AG04450 (cell line): ENCODE measurements at regions not wholly inside any gene's neighbourhood (a gene's known extent, or its start where the extent isn't known, plus 50 kb on each side); places are given as distances from the start of the nearest gene placed in this dataset.
"Not testable (repeated sequence)": the region's sequence is repeated elsewhere in the genome, so short reads cannot be mapped to it uniquely, and the experiment has no call there.

ENCODE experiments used
- CTCF ChIA-PET: fragments of 300-600, 350-600 bp; formaldehyde crosslinking; extraction: SDS; loops from one replicate; lab custom pipeline; 2022; ENCODE audit warnings: antibody characterized with exemption, inconsistent platforms; lab: Charles Lee
- POLR2A ChIA-PET: fragments of 350-600 bp; formaldehyde crosslinking; extraction: SDS; loops from one replicate; lab custom pipeline; 2021; ENCODE audit warnings: antibody characterized with exemption, inconsistent platforms; lab: Yijun Ruan, JAX
- DNase-seq: peaks from one replicate; pipeline ENCODE4 v3.0.0-alpha.2; 2011; ENCODE audit warnings: low read depth, low spot score
- H3K27ac ChIP-seq: one replicate; pipeline ENCODE4 v1.5.1; 2012; ENCODE audit warnings: low read depth, low read length, control low read depth
- H3K27me3 ChIP-seq: one replicate; pipeline ENCODE4 v1.6.0; 2012; ENCODE audit warnings: low read length; ENCODE audit not compliant: control insufficient read depth, insufficient read depth
- H3K4me3 ChIP-seq: 2 replicates; pipeline ENCODE4 v1.5.1; 2011; ENCODE audit warnings: mild to moderate bottlenecking, low read depth, low read length, control low read depth
- H3K9me3 ChIP-seq: 2 replicates; pipeline ENCODE4 v1.5.1; 2012; ENCODE audit warnings: low read length; ENCODE audit not compliant: control insufficient read depth, insufficient read depth
- CTCF ChIP-seq: IDR thresholded peaks from 2 replicates; pipeline ENCODE4 v1.5.1; 2011; ENCODE audit warnings: low read depth, low read length, control low read depth, inconsistent platforms

- no peaks in the 10 kb centered on the region for H3K27me3 ChIP-seq
- H3K27ac ChIP-seq: no peak overlapping the region
- CTCF ChIA-PET: interaction anchor here (1.8 kb wide), 1 partner anchor 16 kb away, joined by 5 read pairs; no protein-coding TSS in a partner anchor
- no peak overlapping the region for H3K4me3 ChIP-seq
- H3K9me3 ChIP-seq: no peaks in the 10 kb centered on the region
- DNase-seq: no peak
- POLR2A ChIA-PET: no interaction called here
- no peak for TF ChIP-seq CTCF
Measured at GRCh38 chr1:184821658-184822057, 67.0 kb upstream of the EDEM3 start.

GRCh38 chr1:184820956-184821355 is 66.3 kb upstream of the EDEM3 start:
- Histone ChIP-seq H3K4me3 (no peak overlapping the region), H3K9me3 (no peaks in the 10 kb centered on the region), H3K27ac (peak overlapping the region; percentile 21), H3K27me3 (no peaks in the 10 kb centered on the region)
- ChIA-PET POLR2A (no interaction called here), CTCF (interaction anchor here (1.8 kb wide), 1 partner anchor 16 kb away, joined by 5 read pairs; no protein-coding TSS in a partner anchor)
- DNase-seq: no peak
- TF ChIP-seq CTCF: no peak

GRCh38 chr1:184820218-184820750 is 65.6 kb upstream of the EDEM3 start:
- TF ChIP-seq CTCF: no peak
- Histone ChIP-seq H3K27ac (no peak overlapping the region), H3K27me3 (no peaks in the 10 kb centered on the region), H3K9me3 (no peaks in the 10 kb centered on the region), H3K4me3 (no peak overlapping the region)
- CTCF ChIA-PET: interaction anchor here (0.5 to 1.8 kb wide), 2 partner anchors 15 to 390 kb away, joined by 3 to 5 read pairs; no protein-coding TSS in a partner anchor
- POLR2A ChIA-PET: no interaction called here
- DNase-seq: no peak

GRCh38 chr1:184818646-184819045 is 64.0 kb upstream of the EDEM3 start:
- ChIA-PET CTCF (interaction anchor here (1.7 kb wide), 1 partner anchor 13 kb away, joined by 10 read pairs; no protein-coding TSS in a partner anchor), POLR2A (no interaction called here)
- H3K27ac ChIP-seq: no peak overlapping the region
- no peaks in the 10 kb centered on the region for H3K9me3 ChIP-seq
- H3K4me3 ChIP-seq: no peak overlapping the region
- DNase-seq: no peak
- no peak for TF ChIP-seq CTCF
- H3K27me3 ChIP-seq: no peaks in the 10 kb centered on the region

GRCh38 chr1:184817003-184817402 is 62.3 kb upstream of the EDEM3 start:
- CTCF ChIA-PET: interaction anchor here (1.1 kb wide), 1 partner anchor 165 kb away, joined by 3 read pairs; no protein-coding TSS in a partner anchor
- H3K27me3 ChIP-seq, H3K9me3 ChIP-seq, DNase-seq, H3K27ac ChIP-seq, H3K4me3 ChIP-seq, POLR2A ChIA-PET: not testable (repeated sequence)
